ENCODE measurements at regions not wholly inside any gene's neighbourhood (a gene's known extent, or its start where the extent isn't known, plus 50 kb on each side); places are given as distances from the start of the nearest gene placed in this dataset.
"Not testable (repeated sequence)": the region's sequence is repeated elsewhere in the genome, so short reads cannot be mapped to it uniquely, and the experiment has no call there.

DNA sequence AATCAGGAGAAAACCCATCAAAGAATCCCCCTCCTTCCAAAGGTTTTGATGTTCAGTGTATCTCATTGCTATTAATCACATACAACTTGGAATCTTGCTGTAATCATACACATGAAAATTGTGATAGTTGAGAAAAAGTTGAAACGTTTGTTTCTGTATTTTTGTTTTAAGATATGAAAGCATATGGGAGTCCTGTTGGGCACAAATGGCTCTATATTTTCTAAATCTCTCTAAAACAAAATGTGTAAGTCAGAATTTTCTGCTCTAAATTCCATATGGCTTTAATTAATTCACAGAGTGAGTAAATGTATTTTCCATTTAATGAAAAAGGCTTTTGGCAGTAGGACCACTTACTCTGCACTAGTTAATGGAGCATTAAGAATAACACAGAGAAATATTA is 140.2 kb downstream of the MOSPD2 start:
- H3K27ac Mint-ChIP-seq = no peak overlapping the region
- H3K36me3 Mint-ChIP-seq = no peaks in the 10 kb centered on the region
- H3K27me3 Mint-ChIP-seq (ENCODE audit: low read depth in 2 of 2) = no peaks in the 10 kb centered on the region
- Histone ChIP-seq H3K27me3 (ENCODE audit: control insufficient read depth, insufficient read depth, low read length) (no peaks in the 10 kb centered on the region), H3K4me1 (ENCODE audit: control insufficient read depth, insufficient read depth, low read length) (no peaks in the 10 kb centered on the region), H3K9me3 (ENCODE audit: control insufficient read depth, insufficient read depth, low read length) (no peaks in the 10 kb centered on the region), H3K36me3 (ENCODE audit: control insufficient read depth, insufficient read depth, low read length) (no peaks in the 10 kb centered on the region), H3K4me3 (ENCODE audit: low read length) (no peak overlapping the region), H3K27ac (ENCODE audit: low read length) (no peak overlapping the region)
- ATAC-seq (no peak), DNase-seq (no peak)
- TF ChIP-seq, protein P1, sequence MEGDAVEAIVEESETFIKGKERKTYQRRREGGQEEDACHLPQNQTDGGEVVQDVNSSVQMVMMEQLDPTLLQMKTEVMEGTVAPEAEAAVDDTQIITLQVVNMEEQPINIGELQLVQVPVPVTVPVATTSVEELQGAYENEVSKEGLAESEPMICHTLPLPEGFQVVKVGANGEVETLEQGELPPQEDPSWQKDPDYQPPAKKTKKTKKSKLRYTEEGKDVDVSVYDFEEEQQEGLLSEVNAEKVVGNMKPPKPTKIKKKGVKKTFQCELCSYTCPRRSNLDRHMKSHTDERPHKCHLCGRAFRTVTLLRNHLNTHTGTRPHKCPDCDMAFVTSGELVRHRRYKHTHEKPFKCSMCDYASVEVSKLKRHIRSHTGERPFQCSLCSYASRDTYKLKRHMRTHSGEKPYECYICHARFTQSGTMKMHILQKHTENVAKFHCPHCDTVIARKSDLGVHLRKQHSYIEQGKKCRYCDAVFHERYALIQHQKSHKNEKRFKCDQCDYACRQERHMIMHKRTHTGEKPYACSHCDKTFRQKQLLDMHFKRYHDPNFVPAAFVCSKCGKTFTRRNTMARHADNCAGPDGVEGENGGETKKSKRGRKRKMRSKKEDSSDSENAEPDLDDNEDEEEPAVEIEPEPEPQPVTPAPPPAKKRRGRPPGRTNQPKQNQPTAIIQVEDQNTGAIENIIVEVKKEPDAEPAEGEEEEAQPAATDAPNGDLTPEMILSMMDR (IDR thresholded peaks at IDR 0.05) = no peak
- H3K4me1 Mint-ChIP-seq = no peaks in the 10 kb centered on the region
- H3K4me3 Mint-ChIP-seq = no peak overlapping the region
- no CpG with 5 or more reads among the region's 1 CpG for WGBS (ENCODE audit: insufficient coverage)
- no peaks in the 10 kb centered on the region for H3K9me3 Mint-ChIP-seq
- intact Hi-C loops (cut with micrococcal nuclease) = no loop called here

DNA sequence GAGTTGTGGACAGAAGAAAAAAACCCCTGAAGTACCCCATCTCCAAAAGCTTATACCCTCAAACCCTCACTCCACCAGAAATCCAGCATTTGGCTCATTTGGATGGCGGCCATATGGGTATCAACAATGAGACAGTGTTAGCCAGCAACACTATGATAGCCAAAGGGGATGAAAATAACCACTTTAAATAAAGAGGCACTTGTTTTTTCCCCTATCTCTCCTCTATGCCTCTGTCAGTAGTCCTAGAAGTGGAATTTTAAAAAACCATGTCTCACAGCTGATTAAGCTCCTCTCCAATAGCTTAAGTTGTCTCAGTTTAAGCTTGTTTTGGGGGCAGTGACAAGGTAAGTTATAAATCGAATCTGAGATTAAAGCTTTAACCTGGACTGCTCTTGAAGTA is 124.0 kb downstream of the MOSPD2 start:
- Histone ChIP-seq H3K27me3 (ENCODE audit: control insufficient read depth, insufficient read depth, low read length) (no peaks in the 10 kb centered on the region), H3K36me3 (ENCODE audit: control insufficient read depth, insufficient read depth, low read length) (no peaks in the 10 kb centered on the region), H3K4me1 (ENCODE audit: control insufficient read depth, insufficient read depth, low read length) (no peaks in the 10 kb centered on the region), H3K9me3 (ENCODE audit: control insufficient read depth, insufficient read depth, low read length) (no peaks in the 10 kb centered on the region), H3K27ac (ENCODE audit: low read length) (no peak overlapping the region), H3K4me3 (ENCODE audit: low read length) (no peak overlapping the region)
- Mint-ChIP-seq H3K9me3 (peaks cover 0 to 6% of the 10 kb centered on the region in 2 donors), H3K36me3 (no peaks in the 10 kb centered on the region), H3K27ac (no peak overlapping the region), H3K4me3 (no peak overlapping the region), H3K4me1 (no peaks in the 10 kb centered on the region), H3K27me3 (ENCODE audit: low read depth in 2 of 2) (no peaks in the 10 kb centered on the region)
- intact Hi-C loops (cut with micrococcal nuclease) = no loop called here
- ATAC-seq = no peak
- TF ChIP-seq, protein P1 (IDR thresholded peaks at IDR 0.05) = no peak
- no peak for DNase-seq
- 78% methylated on average over 2 of the region's 2 CpGs for WGBS (ENCODE audit: insufficient coverage)

DNA sequence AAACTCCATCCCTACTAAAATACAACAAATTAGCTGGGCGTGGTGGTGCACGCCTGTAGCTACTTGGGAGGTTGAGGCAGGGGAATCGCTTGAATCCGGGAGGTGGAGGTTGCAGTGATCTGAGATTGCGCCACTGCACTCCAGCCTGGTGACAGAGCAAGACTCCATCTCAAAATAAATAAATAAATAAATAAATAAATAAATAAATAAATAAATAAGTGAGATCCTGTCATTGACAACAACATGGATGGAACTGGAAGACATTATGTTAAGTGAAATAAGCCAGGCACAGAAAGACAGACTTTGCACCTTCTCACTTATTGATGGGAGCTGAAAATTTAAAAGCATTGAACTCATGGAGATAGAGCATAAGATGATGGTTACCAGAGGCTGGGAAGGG is 111.2 kb downstream of the MOSPD2 start:
- intact Hi-C loops (cut with micrococcal nuclease); H3K36me3 Mint-ChIP-seq; H3K27me3 Mint-ChIP-seq (ENCODE audit: low read depth in 2 of 2); H3K4me1 Mint-ChIP-seq; DNase-seq; H3K4me3 Mint-ChIP-seq; H3K4me3 ChIP-seq (ENCODE audit: low read length); H3K36me3 ChIP-seq (ENCODE audit: control insufficient read depth, insufficient read depth, low read length); H3K9me3 Mint-ChIP-seq; ATAC-seq; H3K27ac ChIP-seq (ENCODE audit: low read length); H3K27me3 ChIP-seq (ENCODE audit: control insufficient read depth, insufficient read depth, low read length); H3K4me1 ChIP-seq (ENCODE audit: control insufficient read depth, insufficient read depth, low read length); H3K9me3 ChIP-seq (ENCODE audit: control insufficient read depth, insufficient read depth, low read length); H3K27ac Mint-ChIP-seq: not testable (repeated sequence)
- WGBS (ENCODE audit: insufficient coverage) = no CpG with 5 or more reads among the region's 5 CpGs

All from natural killer cell (primary cell).